Neural progenitor cell (in vitro differentiated cells): ENCODE measurements at regions not wholly inside any gene's neighbourhood (a gene's known extent, or its start where the extent isn't known, plus 50 kb on each side); places are given as distances from the start of the nearest gene placed in this dataset.

Experiments used
- EZH2phosphoT487 ChIP-seq: fragments of 200-600 bp; sonication (generic); IDR thresholded peaks from 2 replicates; pipeline ENCODE4 v1.6.1; 2017; ENCODE audit warnings: antibody characterized with exemption
- TF ChIP-seq, protein P1 (sequence below): fragments of 200-600 bp; sonication (generic); IDR thresholded peaks from 2 replicates; pipeline ENCODE4 v1.5.1; 2017; ENCODE audit warnings: antibody characterized with exemption, mild to moderate bottlenecking

DNA sequence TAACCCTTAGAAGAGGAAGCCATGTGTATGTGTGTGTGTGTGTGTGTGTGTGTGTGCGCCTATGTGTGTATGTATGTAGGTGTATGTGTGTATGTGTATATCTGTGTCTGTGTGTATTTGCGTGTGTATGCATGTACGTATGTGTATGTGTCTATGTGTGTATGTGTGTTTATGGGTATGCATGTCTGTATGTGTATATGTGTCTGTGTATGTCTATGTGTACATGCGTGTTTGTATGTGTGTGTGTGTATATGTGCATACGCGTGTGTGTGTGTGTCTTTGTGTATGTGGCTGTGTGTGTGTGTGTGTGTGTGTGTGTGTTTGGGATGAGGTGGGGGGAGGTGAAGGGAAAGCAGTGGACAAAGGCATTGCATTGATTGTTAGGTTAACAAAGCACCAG lies 380.2 kb downstream of the HRH4 start:
- TF ChIP-seq, protein P1, sequence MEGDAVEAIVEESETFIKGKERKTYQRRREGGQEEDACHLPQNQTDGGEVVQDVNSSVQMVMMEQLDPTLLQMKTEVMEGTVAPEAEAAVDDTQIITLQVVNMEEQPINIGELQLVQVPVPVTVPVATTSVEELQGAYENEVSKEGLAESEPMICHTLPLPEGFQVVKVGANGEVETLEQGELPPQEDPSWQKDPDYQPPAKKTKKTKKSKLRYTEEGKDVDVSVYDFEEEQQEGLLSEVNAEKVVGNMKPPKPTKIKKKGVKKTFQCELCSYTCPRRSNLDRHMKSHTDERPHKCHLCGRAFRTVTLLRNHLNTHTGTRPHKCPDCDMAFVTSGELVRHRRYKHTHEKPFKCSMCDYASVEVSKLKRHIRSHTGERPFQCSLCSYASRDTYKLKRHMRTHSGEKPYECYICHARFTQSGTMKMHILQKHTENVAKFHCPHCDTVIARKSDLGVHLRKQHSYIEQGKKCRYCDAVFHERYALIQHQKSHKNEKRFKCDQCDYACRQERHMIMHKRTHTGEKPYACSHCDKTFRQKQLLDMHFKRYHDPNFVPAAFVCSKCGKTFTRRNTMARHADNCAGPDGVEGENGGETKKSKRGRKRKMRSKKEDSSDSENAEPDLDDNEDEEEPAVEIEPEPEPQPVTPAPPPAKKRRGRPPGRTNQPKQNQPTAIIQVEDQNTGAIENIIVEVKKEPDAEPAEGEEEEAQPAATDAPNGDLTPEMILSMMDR: no peak
- TF ChIP-seq EZH2phosphoT487: no peak
